ENCODE measurements at regions not wholly inside any gene's neighbourhood (a gene's known extent, or its start where the extent isn't known, plus 50 kb on each side); places are given as distances from the start of the nearest gene placed in this dataset.

DNA sequence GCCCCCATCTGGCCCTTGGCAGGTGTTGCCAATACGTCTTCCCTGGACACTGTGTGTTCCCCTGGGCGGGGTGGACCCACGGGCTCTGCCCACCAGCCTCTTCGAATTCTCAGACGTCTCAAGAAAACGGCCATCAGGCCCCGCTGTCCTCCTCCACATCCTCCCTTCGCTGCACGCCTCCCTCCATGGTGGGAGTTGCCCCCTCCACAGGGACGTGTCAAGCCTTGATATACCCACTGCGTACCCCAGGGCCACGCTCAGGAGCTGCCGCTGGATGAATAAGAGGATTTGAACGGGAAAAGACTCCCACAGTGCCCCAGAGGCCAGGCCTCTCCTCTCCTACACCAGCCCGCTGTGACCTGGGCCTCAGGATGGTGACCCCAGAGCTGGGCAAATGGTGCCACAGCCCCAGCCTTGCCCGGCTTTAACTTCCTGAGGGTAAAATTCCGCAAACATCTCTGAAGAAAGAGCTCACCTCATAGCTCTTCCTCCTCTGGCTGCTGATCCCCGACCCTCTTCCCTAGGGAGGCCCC, 399.3 kb upstream of the MYT1L start:
- TF ChIP-seq, protein P1, sequence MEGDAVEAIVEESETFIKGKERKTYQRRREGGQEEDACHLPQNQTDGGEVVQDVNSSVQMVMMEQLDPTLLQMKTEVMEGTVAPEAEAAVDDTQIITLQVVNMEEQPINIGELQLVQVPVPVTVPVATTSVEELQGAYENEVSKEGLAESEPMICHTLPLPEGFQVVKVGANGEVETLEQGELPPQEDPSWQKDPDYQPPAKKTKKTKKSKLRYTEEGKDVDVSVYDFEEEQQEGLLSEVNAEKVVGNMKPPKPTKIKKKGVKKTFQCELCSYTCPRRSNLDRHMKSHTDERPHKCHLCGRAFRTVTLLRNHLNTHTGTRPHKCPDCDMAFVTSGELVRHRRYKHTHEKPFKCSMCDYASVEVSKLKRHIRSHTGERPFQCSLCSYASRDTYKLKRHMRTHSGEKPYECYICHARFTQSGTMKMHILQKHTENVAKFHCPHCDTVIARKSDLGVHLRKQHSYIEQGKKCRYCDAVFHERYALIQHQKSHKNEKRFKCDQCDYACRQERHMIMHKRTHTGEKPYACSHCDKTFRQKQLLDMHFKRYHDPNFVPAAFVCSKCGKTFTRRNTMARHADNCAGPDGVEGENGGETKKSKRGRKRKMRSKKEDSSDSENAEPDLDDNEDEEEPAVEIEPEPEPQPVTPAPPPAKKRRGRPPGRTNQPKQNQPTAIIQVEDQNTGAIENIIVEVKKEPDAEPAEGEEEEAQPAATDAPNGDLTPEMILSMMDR (IDR thresholded peaks at IDR 0.05): no peak
- no peak for TF ChIP-seq POLR2A (IDR thresholded peaks at IDR 0.05; ENCODE audit: low read depth)
- TF ChIP-seq EP300 (IDR thresholded peaks at IDR 0.05): no peak
- TF ChIP-seq POLR2AphosphoS5 (IDR thresholded peaks at IDR 0.05): no peak
- Histone ChIP-seq H3K27ac (replicated peaks in 1 of 4) (no peak overlapping the region), H3K4me3 (no peak overlapping the region), H3K9me3 (no peaks in the 10 kb centered on the region), H3K27me3 (peaks cover 0 to 20% (median 0%) of the 10 kb centered on the region in 4 donors), H3K4me1 (no peaks in the 10 kb centered on the region), H3K36me3 (no peaks in the 10 kb centered on the region)
- intact Hi-C loops (cut with DNase I): no loop called here
- no peak for DNase-seq (ENCODE audit: extremely low spot score)
- WGBS: 91% methylated on average over 18 of the region's 18 CpGs

DNA sequence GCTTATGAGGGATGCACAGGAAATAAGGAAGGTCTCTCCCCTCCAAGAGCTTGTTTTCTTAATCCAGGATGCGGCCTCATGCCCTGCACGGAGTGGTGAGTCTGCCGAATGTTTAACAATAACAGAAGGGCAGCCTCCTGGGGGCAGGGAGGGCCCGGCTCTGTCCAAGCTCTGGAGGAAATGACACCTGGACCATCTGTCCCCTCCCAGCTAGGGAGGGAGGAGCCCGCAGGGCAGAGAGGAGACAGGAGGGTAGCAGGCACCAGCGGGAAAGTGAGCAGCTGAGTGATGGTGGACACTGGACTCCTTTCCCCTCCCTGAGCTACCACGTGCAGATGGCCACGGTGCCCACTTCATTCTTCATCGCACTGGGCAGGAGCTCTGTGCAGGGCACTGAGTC, 398.2 kb upstream of the MYT1L start:
- WGBS: 87% methylated on average over 9 of the region's 9 CpGs
- Histone ChIP-seq H3K36me3 (no peaks in the 10 kb centered on the region), H3K27me3 (peaks cover 0 to 20% (median 0%) of the 10 kb centered on the region in 4 donors), H3K4me1 (no peaks in the 10 kb centered on the region), H3K9me3 (no peaks in the 10 kb centered on the region), H3K27ac (replicated peaks in 1 of 4) (no peak overlapping the region), H3K4me3 (no peak overlapping the region)
- DNase-seq (ENCODE audit: extremely low spot score): no peak
- intact Hi-C loops (cut with DNase I): no loop called here
- TF ChIP-seq POLR2AphosphoS5 (IDR thresholded peaks at IDR 0.05): no peak

DNA sequence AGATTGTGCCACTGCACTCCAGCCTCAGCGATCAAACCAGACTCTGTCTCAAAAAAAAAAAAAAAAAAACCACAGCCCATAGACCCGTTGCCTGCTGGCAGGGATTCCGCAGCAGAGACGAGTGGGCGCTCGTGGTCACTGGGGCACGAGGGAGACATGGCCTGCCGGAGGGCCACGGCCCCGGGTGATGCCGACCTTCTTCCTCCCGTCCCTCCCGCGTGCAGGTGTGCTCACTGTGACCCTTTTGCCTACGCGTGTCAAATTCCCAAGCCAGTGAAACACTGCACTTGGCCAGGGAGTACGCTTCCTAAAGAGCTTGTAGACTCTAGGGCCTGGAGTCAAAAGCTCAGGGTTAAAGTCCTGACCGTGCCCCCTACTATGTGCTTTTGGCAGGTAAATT, 397.6 kb upstream of the MYT1L start:
- no peak overlapping the region for H3K27ac ChIP-seq (replicated peaks in 1 of 4)
- peaks cover 0 to 14% (median 0%) of the 10 kb centered on the region in 4 donors for H3K27me3 ChIP-seq
- H3K36me3 ChIP-seq: no peaks in the 10 kb centered on the region
- WGBS: 87% methylated on average over 18 of the region's 18 CpGs
- TF ChIP-seq POLR2AphosphoS5 (IDR thresholded peaks at IDR 0.05) (no peak), POLR2A (IDR thresholded peaks at IDR 0.05; ENCODE audit: low read depth) (no peak), EP300 (IDR thresholded peaks at IDR 0.05) (no peak)
- TF ChIP-seq, protein P1 (IDR thresholded peaks at IDR 0.05): no peak
- no peaks in the 10 kb centered on the region for H3K4me1 ChIP-seq
- intact Hi-C loops (cut with DNase I): no loop called here
- H3K9me3 ChIP-seq: no peaks in the 10 kb centered on the region
- H3K4me3 ChIP-seq: no peak overlapping the region
- DNase-seq (ENCODE audit: extremely low spot score): no peak

DNA sequence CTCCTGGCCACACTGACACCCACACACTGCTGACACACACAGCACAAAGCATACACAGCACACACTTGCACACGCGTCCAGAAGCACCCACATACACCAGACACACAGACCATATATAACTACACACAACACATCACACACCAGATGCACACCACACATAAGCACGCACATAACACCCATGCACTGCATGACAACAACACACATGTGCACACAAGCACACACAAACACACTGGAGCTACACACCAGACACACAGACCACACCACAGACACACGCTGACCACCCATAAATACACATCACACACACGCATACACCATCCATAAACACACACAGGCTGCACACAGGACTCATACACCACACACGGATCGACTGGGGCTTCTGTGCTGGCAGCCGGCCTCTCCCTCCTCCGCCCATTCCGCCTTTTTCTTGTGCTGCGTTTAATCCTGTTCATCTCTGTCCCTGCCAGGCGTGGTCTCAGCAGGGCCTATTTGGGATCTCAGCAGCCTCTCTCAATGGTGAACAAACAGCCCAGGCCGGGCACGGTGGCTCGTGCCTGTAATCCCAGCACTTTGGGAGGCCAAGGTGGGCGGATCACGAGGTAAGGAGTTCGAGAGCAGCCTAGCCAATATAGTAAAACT, 396.9 kb upstream of the MYT1L start:
- Histone ChIP-seq H3K36me3 (no peaks in the 10 kb centered on the region), H3K27ac (replicated peaks in 1 of 4) (no peak overlapping the region), H3K4me3 (no peak overlapping the region), H3K9me3 (no peaks in the 10 kb centered on the region), H3K27me3 (peaks cover 0 to 10% (median 0%) of the 10 kb centered on the region in 4 donors), H3K4me1 (no peaks in the 10 kb centered on the region)
- intact Hi-C loops (cut with DNase I): no loop called here
- TF ChIP-seq EP300 (IDR thresholded peaks at IDR 0.05): no peak
- TF ChIP-seq POLR2A (IDR thresholded peaks at IDR 0.05; ENCODE audit: low read depth): no peak
- TF ChIP-seq, protein P1 (IDR thresholded peaks at IDR 0.05): no peak
- no peak for TF ChIP-seq POLR2AphosphoS5 (IDR thresholded peaks at IDR 0.05)
- no peak for DNase-seq (ENCODE audit: extremely low spot score)
- WGBS: 94% methylated on average over 18 of the region's 18 CpGs

DNA sequence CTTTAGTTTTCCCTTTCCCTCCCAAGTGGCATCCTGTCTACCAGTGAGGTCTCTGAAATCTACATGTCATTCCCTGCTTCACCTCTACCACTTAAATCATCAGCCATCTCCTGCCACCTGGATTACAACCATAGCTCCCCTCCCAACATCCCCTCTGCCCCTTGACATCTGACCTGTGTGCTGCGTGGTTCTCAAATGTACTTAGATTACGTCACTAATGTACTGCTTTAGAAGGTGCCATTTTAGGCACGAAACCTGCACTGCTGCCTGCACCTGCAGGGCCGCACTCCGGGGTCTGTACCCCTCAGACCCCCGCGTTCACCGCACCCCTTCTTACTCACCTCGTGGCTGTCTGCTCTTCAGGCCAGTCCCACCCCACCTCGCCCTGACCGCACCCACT, 395.1 kb upstream of the MYT1L start:
- Histone ChIP-seq H3K36me3 (no peaks in the 10 kb centered on the region), H3K27me3 (peaks cover 0 to 10% (median 0%) of the 10 kb centered on the region in 4 donors), H3K4me3 (no peak overlapping the region), H3K27ac (replicated peaks in 1 of 4) (no peak overlapping the region), H3K4me1 (no peaks in the 10 kb centered on the region), H3K9me3 (no peaks in the 10 kb centered on the region)
- intact Hi-C loops (cut with DNase I): no loop called here
- DNase-seq (ENCODE audit: extremely low spot score): no peak
- 91% methylated on average over 11 of the region's 11 CpGs for WGBS
- TF ChIP-seq POLR2A (IDR thresholded peaks at IDR 0.05; ENCODE audit: low read depth) (no peak), POLR2AphosphoS5 (IDR thresholded peaks at IDR 0.05) (no peak)

DNA sequence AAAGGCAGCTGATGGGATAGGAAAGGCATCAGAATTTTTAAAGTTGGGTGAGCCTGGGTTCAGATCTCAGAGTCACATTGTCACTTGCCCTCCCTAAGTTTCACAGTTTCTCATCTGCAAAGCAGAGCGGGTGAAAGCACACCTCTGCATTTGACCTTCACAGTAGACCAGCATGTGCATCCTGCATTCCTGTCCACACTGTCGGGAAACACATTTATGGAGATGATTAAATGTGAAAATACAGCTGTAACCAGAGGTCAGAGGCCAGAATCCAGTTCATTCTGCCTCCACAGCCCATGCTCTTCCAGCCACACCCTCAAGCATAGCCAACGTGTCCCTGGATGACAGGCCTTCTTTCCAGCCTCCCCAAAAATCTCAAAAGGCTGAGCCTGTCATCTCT, 392.0 kb upstream of the MYT1L start:
- Histone ChIP-seq H3K27ac (replicated peaks in 1 of 4) (no peak overlapping the region), H3K27me3 (peaks cover 0 to 5% (median 0%) of the 10 kb centered on the region in 4 donors), H3K36me3 (no peaks in the 10 kb centered on the region), H3K9me3 (no peaks in the 10 kb centered on the region), H3K4me3 (no peak overlapping the region), H3K4me1 (no peaks in the 10 kb centered on the region)
- 56% methylated on average over 3 of the region's 3 CpGs for WGBS
- intact Hi-C loops (cut with DNase I): no loop called here
- no peak for TF ChIP-seq POLR2AphosphoS5 (IDR thresholded peaks at IDR 0.05)
- TF ChIP-seq EP300 (IDR thresholded peaks at IDR 0.05): no peak
- TF ChIP-seq POLR2A (IDR thresholded peaks at IDR 0.05; ENCODE audit: low read depth): no peak
- TF ChIP-seq, protein P1 (IDR thresholded peaks at IDR 0.05): no peak
- DNase-seq (ENCODE audit: extremely low spot score): no peak
